HFFc6 (cell line): ENCODE measurements at regions not wholly inside any gene's neighbourhood (a gene's known extent, or its start where the extent isn't known, plus 50 kb on each side); places are given as distances from the start of the nearest gene placed in this dataset.

Source experiments
- DNase-seq: peaks from one replicate; pipeline ENCODE4 v3.0.0-alpha.2; 2018
- H3K27ac Mint-ChIP-seq: 2 replicates; pipeline ENCODE4 v1.8.0; 2020; ENCODE audit warnings: mild to moderate bottlenecking, mixed read lengths
- H3K27me3 Mint-ChIP-seq: 2 replicates; pipeline ENCODE4 v1.8.0; 2021; ENCODE audit warnings: mild to moderate bottlenecking, moderate library complexity, mixed read lengths; ENCODE audit not compliant: insufficient read depth
- H3K36me3 Mint-ChIP-seq: 2 replicates; pipeline ENCODE4 v1.8.0; 2021; ENCODE audit warnings: low read depth, mixed read lengths
- H3K4me1 Mint-ChIP-seq: 2 replicates; pipeline ENCODE4 v1.8.0; 2020; ENCODE audit warnings: low read depth, mixed read lengths
- H3K4me3 Mint-ChIP-seq: 2 replicates; pipeline ENCODE4 v1.8.0; 2020; ENCODE audit warnings: mild to moderate bottlenecking, moderate library complexity, mixed read lengths
- H3K9me3 Mint-ChIP-seq: 2 replicates; pipeline ENCODE4 v1.8.0; 2020; ENCODE audit warnings: mild to moderate bottlenecking, mixed read lengths
- CTCF ChIP-seq: fragments of 200-600 bp; sonication (generic); IDR thresholded peaks from 2 replicates; pipeline ENCODE4 v1.5.0; 2021; ENCODE audit warnings: antibody characterized with exemption, mild to moderate bottlenecking

- no peaks in the 10 kb centered on the region for H3K36me3 Mint-ChIP-seq
- no peak for TF ChIP-seq CTCF
- DNase-seq = no peak
- H3K27me3 Mint-ChIP-seq = no peaks in the 10 kb centered on the region
- peaks cover 10% of the 10 kb centered on the region for H3K9me3 Mint-ChIP-seq
- H3K4me1 Mint-ChIP-seq = no peaks in the 10 kb centered on the region
- H3K4me3 Mint-ChIP-seq = no peak overlapping the region
- H3K27ac Mint-ChIP-seq = no peak overlapping the region
Measured at GRCh38 chr11:41989823-41990380, 530.5 kb upstream of the LRRC4C start.

- H3K4me3 Mint-ChIP-seq = no peak overlapping the region
- TF ChIP-seq CTCF = no peak
- no peaks in the 10 kb centered on the region for H3K27me3 Mint-ChIP-seq
- no peak overlapping the region for H3K27ac Mint-ChIP-seq
- no peaks in the 10 kb centered on the region for H3K36me3 Mint-ChIP-seq
- no peaks in the 10 kb centered on the region for H3K4me1 Mint-ChIP-seq
- DNase-seq = no peak
- peaks cover 7% of the 10 kb centered on the region for H3K9me3 Mint-ChIP-seq
Measured at GRCh38 chr11:41996533-41996932, 537.1 kb upstream of the LRRC4C start.

GRCh38 chr11:41997844-41998401, 538.5 kb upstream of the LRRC4C start:
- no peaks in the 10 kb centered on the region for H3K36me3 Mint-ChIP-seq
- no peak overlapping the region for H3K27ac Mint-ChIP-seq
- no peaks in the 10 kb centered on the region for H3K4me1 Mint-ChIP-seq
- TF ChIP-seq CTCF = no peak
- H3K9me3 Mint-ChIP-seq = peaks cover 7% of the 10 kb centered on the region
- H3K27me3 Mint-ChIP-seq = no peaks in the 10 kb centered on the region
- H3K4me3 Mint-ChIP-seq = no peak overlapping the region
- DNase-seq = no peak

GRCh38 chr11:41999066-41999465, 539.6 kb upstream of the LRRC4C start:
- H3K4me1 Mint-ChIP-seq = no peaks in the 10 kb centered on the region
- no peaks in the 10 kb centered on the region for H3K27me3 Mint-ChIP-seq
- H3K4me3 Mint-ChIP-seq = no peak overlapping the region
- peaks cover 6% of the 10 kb centered on the region for H3K9me3 Mint-ChIP-seq
- no peak for TF ChIP-seq CTCF
- no peak overlapping the region for H3K27ac Mint-ChIP-seq
- H3K36me3 Mint-ChIP-seq = no peaks in the 10 kb centered on the region
- no peak for DNase-seq

GRCh38 chr11:42003801-42004200, 544.3 kb upstream of the LRRC4C start:
- no peaks in the 10 kb centered on the region for H3K4me1 Mint-ChIP-seq
- no peak for DNase-seq
- no peak overlapping the region for H3K27ac Mint-ChIP-seq
- H3K27me3 Mint-ChIP-seq = no peaks in the 10 kb centered on the region
- H3K36me3 Mint-ChIP-seq = no peaks in the 10 kb centered on the region
- H3K4me3 Mint-ChIP-seq = no peak overlapping the region
- peaks cover 6% of the 10 kb centered on the region for H3K9me3 Mint-ChIP-seq
- TF ChIP-seq CTCF = no peak
